Memory B cell (primary cell): ENCODE measurements at regions not wholly inside any gene's neighbourhood (a gene's known extent, or its start where the extent isn't known, plus 50 kb on each side); places are given as distances from the start of the nearest gene placed in this dataset.

Experiments used
- ATAC-seq: fragments of 150-1000 bp; cut with Tn5 transposase; 2 replicates; pipeline ENCODE4 v1.10.0; 2021; ENCODE audit warnings: low read depth, mild to moderate bottlenecking, moderate library complexity
- DNase-seq, 2 donors: peaks; one replicate each; pipeline ENCODE4 v3.0.0; 2022; ENCODE audit warnings: low spot score in 2 of 2
- H3K27ac Mint-ChIP-seq: one replicate; pipeline ENCODE4 v1.8.0; 2022; ENCODE audit warnings: mild to moderate bottlenecking, moderate library complexity, mixed read lengths
- H3K27me3 Mint-ChIP-seq: one replicate; pipeline ENCODE4 v1.8.0; 2022; ENCODE audit warnings: mixed read lengths
- H3K36me3 Mint-ChIP-seq: one replicate; pipeline ENCODE4 v1.8.0; 2022; ENCODE audit warnings: mild to moderate bottlenecking, mixed read lengths
- H3K4me1 Mint-ChIP-seq: one replicate; pipeline ENCODE4 v1.8.0; 2022; ENCODE audit warnings: mixed read lengths
- H3K4me3 Mint-ChIP-seq: one replicate; pipeline ENCODE4 v1.8.0; 2022; ENCODE audit warnings: mild to moderate bottlenecking, moderate library complexity, mixed read lengths
- H3K9me3 Mint-ChIP-seq: one replicate; pipeline ENCODE4 v1.8.0; 2022; ENCODE audit warnings: mixed read lengths

- no peak overlapping the region for H3K4me3 Mint-ChIP-seq
- peaks cover 17% of the 10 kb centered on the region for H3K27me3 Mint-ChIP-seq
- no peak for DNase-seq
- no peaks in the 10 kb centered on the region for H3K36me3 Mint-ChIP-seq
- H3K4me1 Mint-ChIP-seq, result no peaks in the 10 kb centered on the region
- peaks cover 3% of the 10 kb centered on the region for H3K9me3 Mint-ChIP-seq
- no peak overlapping the region for H3K27ac Mint-ChIP-seq
- ATAC-seq, result no peak
These were observed 110.7 kb upstream of the GZMB start for GRCh38 chr14:24744641-24745040.

GRCh38 chr14:24741871-24742270 lies 107.9 kb upstream of the GZMB start:
- ATAC-seq (no peak), DNase-seq (no peak)
- H3K27me3 Mint-ChIP-seq, result peaks cover 17% of the 10 kb centered on the region
- no peaks in the 10 kb centered on the region for H3K9me3 Mint-ChIP-seq
- no peaks in the 10 kb centered on the region for H3K4me1 Mint-ChIP-seq
- H3K36me3 Mint-ChIP-seq, result no peaks in the 10 kb centered on the region
- H3K4me3 Mint-ChIP-seq, result no peak overlapping the region
- H3K27ac Mint-ChIP-seq, result no peak overlapping the region

- H3K27ac Mint-ChIP-seq, result no peak overlapping the region
- ATAC-seq, result no peak
These were observed 102.1 kb upstream of the GZMB start for GRCh38 chr14:24735984-24736630.

GRCh38 chr14:24734917-24735500 lies 101.0 kb upstream of the GZMB start:
- peak; percentile 44 for ATAC-seq
- H3K27ac Mint-ChIP-seq, result no peak overlapping the region
- H3K27me3 Mint-ChIP-seq, result peaks cover 5% of the 10 kb centered on the region
- H3K9me3 Mint-ChIP-seq, result no peaks in the 10 kb centered on the region
- no peaks in the 10 kb centered on the region for H3K36me3 Mint-ChIP-seq
- peaks cover 3% of the 10 kb centered on the region for H3K4me1 Mint-ChIP-seq
- no peak overlapping the region for H3K4me3 Mint-ChIP-seq
- DNase-seq, result peak in 1 of 2 donors; percentile 23

More at GRCh38 chr14:24735984-24736630, 102.1 kb upstream of the GZMB start:
- Mint-ChIP-seq H3K9me3 (no peaks in the 10 kb centered on the region), H3K4me3 (no peak overlapping the region), H3K4me1 (peaks cover 3% of the 10 kb centered on the region), H3K27me3 (peaks cover 5% of the 10 kb centered on the region), H3K36me3 (no peaks in the 10 kb centered on the region)
- no peak for DNase-seq

- no peaks in the 10 kb centered on the region for H3K4me1 Mint-ChIP-seq
- peaks cover 20% of the 10 kb centered on the region for H3K27me3 Mint-ChIP-seq
- H3K27ac Mint-ChIP-seq, result no peak overlapping the region
- H3K9me3 Mint-ChIP-seq, result peaks cover 10% of the 10 kb centered on the region
- ATAC-seq (no peak), DNase-seq (no peak)
- H3K36me3 Mint-ChIP-seq, result peaks cover 7% of the 10 kb centered on the region
- H3K4me3 Mint-ChIP-seq, result no peak overlapping the region
These were observed 92.5 kb upstream of the GZMB start for GRCh38 chr14:24726480-24726879.

- no peaks in the 10 kb centered on the region for H3K4me1 Mint-ChIP-seq
These were observed 91.3 kb upstream of the GZMB start for GRCh38 chr14:24725311-24725710.

GRCh38 chr14:24721775-24722174 lies 87.8 kb upstream of the GZMB start:
- ATAC-seq (no peak), DNase-seq (no peak)
- H3K27ac Mint-ChIP-seq, result no peak overlapping the region
- H3K36me3 Mint-ChIP-seq, result no peaks in the 10 kb centered on the region
- H3K27me3 Mint-ChIP-seq, result peaks cover 13% of the 10 kb centered on the region
- no peak overlapping the region for H3K4me3 Mint-ChIP-seq
- H3K4me1 Mint-ChIP-seq, result no peaks in the 10 kb centered on the region
- no peaks in the 10 kb centered on the region for H3K9me3 Mint-ChIP-seq

More at GRCh38 chr14:24725311-24725710, 91.3 kb upstream of the GZMB start:
- Mint-ChIP-seq H3K9me3 (peaks cover 10% of the 10 kb centered on the region), H3K27ac (no peak overlapping the region), H3K27me3 (peaks cover 20% of the 10 kb centered on the region), H3K4me3 (no peak overlapping the region), H3K36me3 (peaks cover 7% of the 10 kb centered on the region)
- no peak for DNase-seq
- ATAC-seq, result no peak

- peaks cover 9% of the 10 kb centered on the region for H3K27me3 Mint-ChIP-seq
These were observed 81.2 kb upstream of the GZMB start for GRCh38 chr14:24715239-24715638.

GRCh38 chr14:24713404-24713803 lies 79.4 kb upstream of the GZMB start:
- no peak overlapping the region for H3K4me3 Mint-ChIP-seq
- no peaks in the 10 kb centered on the region for H3K9me3 Mint-ChIP-seq
- ATAC-seq (peak; percentile 78), DNase-seq (no peak)
- no peaks in the 10 kb centered on the region for H3K36me3 Mint-ChIP-seq
- peaks cover 8% of the 10 kb centered on the region for H3K4me1 Mint-ChIP-seq
- peaks cover 8% of the 10 kb centered on the region for H3K27me3 Mint-ChIP-seq
- H3K27ac Mint-ChIP-seq, result no peak overlapping the region

More at GRCh38 chr14:24715239-24715638, 81.2 kb upstream of the GZMB start:
- Mint-ChIP-seq H3K4me1 (peaks cover 8% of the 10 kb centered on the region), H3K9me3 (no peaks in the 10 kb centered on the region), H3K4me3 (no peak overlapping the region), H3K36me3 (no peaks in the 10 kb centered on the region), H3K27ac (no peak overlapping the region)
- ATAC-seq (no peak), DNase-seq (no peak)

GRCh38 chr14:24712909-24713308 lies 78.9 kb upstream of the GZMB start:
- Mint-ChIP-seq H3K4me1 (peaks cover 8% of the 10 kb centered on the region), H3K36me3 (no peaks in the 10 kb centered on the region), H3K27me3 (peaks cover 8% of the 10 kb centered on the region), H3K4me3 (no peak overlapping the region), H3K27ac (no peak overlapping the region), H3K9me3 (no peaks in the 10 kb centered on the region)
- no peak for ATAC-seq
- no peak for DNase-seq

- Mint-ChIP-seq H3K36me3 (no peaks in the 10 kb centered on the region), H3K27me3 (peaks cover 8% of the 10 kb centered on the region), H3K9me3 (no peaks in the 10 kb centered on the region), H3K4me1 (peaks cover 8% of the 10 kb centered on the region), H3K27ac (no peak overlapping the region), H3K4me3 (no peak overlapping the region)
- DNase-seq, result no peak
- no peak for ATAC-seq
These were observed 78.4 kb upstream of the GZMB start for GRCh38 chr14:24712374-24712773.

- no peaks in the 10 kb centered on the region for H3K9me3 Mint-ChIP-seq
- no peak overlapping the region for H3K4me3 Mint-ChIP-seq
- no peaks in the 10 kb centered on the region for H3K36me3 Mint-ChIP-seq
- peaks cover 19% of the 10 kb centered on the region for H3K4me1 Mint-ChIP-seq
- H3K27ac Mint-ChIP-seq, result no peak overlapping the region
- DNase-seq (peak; percentile 37 to 65), ATAC-seq (peak; percentile 16)
- peaks cover 6% of the 10 kb centered on the region for H3K27me3 Mint-ChIP-seq
These were observed 76.6 kb upstream of the GZMB start for GRCh38 chr14:24710403-24711112.

- H3K4me1 Mint-ChIP-seq, result peaks cover 37% of the 10 kb centered on the region
- no peak overlapping the region for H3K27ac Mint-ChIP-seq
- DNase-seq, result no peak
- no peak overlapping the region for H3K4me3 Mint-ChIP-seq
- ATAC-seq, result no peak
- H3K36me3 Mint-ChIP-seq, result no peaks in the 10 kb centered on the region
- H3K27me3 Mint-ChIP-seq, result no peaks in the 10 kb centered on the region
- H3K9me3 Mint-ChIP-seq, result peaks cover 1% of the 10 kb centered on the region
These were observed 74.7 kb upstream of the GZMB start for GRCh38 chr14:24708684-24709083.

GRCh38 chr14:24706351-24706750 lies 72.4 kb upstream of the GZMB start:
- Mint-ChIP-seq H3K27me3 (no peaks in the 10 kb centered on the region), H3K27ac (peak overlapping the region; percentile 84), H3K36me3 (no peaks in the 10 kb centered on the region)

More at GRCh38 chr14:24706351-24706750, 72.4 kb upstream of the GZMB start:
- H3K9me3 Mint-ChIP-seq, result peaks cover 1% of the 10 kb centered on the region
- no peak for DNase-seq
- H3K4me3 Mint-ChIP-seq, result no peak overlapping the region
- no peak for ATAC-seq
- peaks cover 33% of the 10 kb centered on the region for H3K4me1 Mint-ChIP-seq
